ENCODE measurements at regions not wholly inside any gene's neighbourhood (a gene's known extent, or its start where the extent isn't known, plus 50 kb on each side); places are given as distances from the start of the nearest gene placed in this dataset.

GRCh38 chr2:120594856-120595685 is 140.6 kb upstream of the GLI2 start:
- Mint-ChIP-seq H3K4me1 (no peaks in the 10 kb centered on the region), H3K27ac (no peak overlapping the region), H3K36me3 (ENCODE audit: low read depth) (no peaks in the 10 kb centered on the region), H3K4me3 (no peak overlapping the region), H3K27me3 (ENCODE audit: low read depth, poor library complexity) (peaks cover 86% of the 10 kb centered on the region), H3K9me3 (no peaks in the 10 kb centered on the region)
- no peak for TF ChIP-seq CTCF (IDR thresholded peaks at IDR 0.05)
- no peak for DNase-seq

GRCh38 chr2:120595739-120596138 is 139.9 kb upstream of the GLI2 start:
- no peaks in the 10 kb centered on the region for H3K9me3 Mint-ChIP-seq
- H3K27me3 Mint-ChIP-seq (ENCODE audit: low read depth, poor library complexity), result peaks cover 80% of the 10 kb centered on the region
- no peak overlapping the region for H3K4me3 Mint-ChIP-seq
- TF ChIP-seq CTCF (IDR thresholded peaks at IDR 0.05), result no peak
- no peak for DNase-seq
- H3K27ac Mint-ChIP-seq, result no peak overlapping the region
- no peaks in the 10 kb centered on the region for H3K4me1 Mint-ChIP-seq
- no peaks in the 10 kb centered on the region for H3K36me3 Mint-ChIP-seq (ENCODE audit: low read depth)

- no peak overlapping the region for H3K4me3 Mint-ChIP-seq
- H3K27me3 Mint-ChIP-seq (ENCODE audit: low read depth, poor library complexity), result peaks cover 81% of the 10 kb centered on the region
- no peaks in the 10 kb centered on the region for H3K36me3 Mint-ChIP-seq (ENCODE audit: low read depth)
- H3K27ac Mint-ChIP-seq, result no peak overlapping the region
- TF ChIP-seq CTCF (IDR thresholded peaks at IDR 0.05), result no peak
- H3K9me3 Mint-ChIP-seq, result no peaks in the 10 kb centered on the region
- no peaks in the 10 kb centered on the region for H3K4me1 Mint-ChIP-seq
- no peak for DNase-seq
These were observed 139.4 kb upstream of the GLI2 start for GRCh38 chr2:120596191-120596811.

- H3K27ac Mint-ChIP-seq, result no peak overlapping the region
- no peaks in the 10 kb centered on the region for H3K4me1 Mint-ChIP-seq
- H3K36me3 Mint-ChIP-seq (ENCODE audit: low read depth), result no peaks in the 10 kb centered on the region
- no peak for DNase-seq
- no peaks in the 10 kb centered on the region for H3K9me3 Mint-ChIP-seq
- H3K27me3 Mint-ChIP-seq (ENCODE audit: low read depth, poor library complexity), result peaks cover 75% of the 10 kb centered on the region
- no peak overlapping the region for H3K4me3 Mint-ChIP-seq
- no peak for TF ChIP-seq CTCF (IDR thresholded peaks at IDR 0.05)
These were observed 138.6 kb upstream of the GLI2 start for GRCh38 chr2:120596990-120597594.

GRCh38 chr2:120597595-120598193 is 138.0 kb upstream of the GLI2 start:
- TF ChIP-seq CTCF (IDR thresholded peaks at IDR 0.05), result no peak
- Mint-ChIP-seq H3K9me3 (no peaks in the 10 kb centered on the region), H3K4me3 (no peak overlapping the region), H3K27me3 (ENCODE audit: low read depth, poor library complexity) (peaks cover 75% of the 10 kb centered on the region), H3K36me3 (ENCODE audit: low read depth) (no peaks in the 10 kb centered on the region), H3K27ac (no peak overlapping the region), H3K4me1 (no peaks in the 10 kb centered on the region)
- DNase-seq, result no peak
